ENCODE measurements at regions not wholly inside any gene's neighbourhood (a gene's known extent, or its start where the extent isn't known, plus 50 kb on each side); places are given as distances from the start of the nearest gene placed in this dataset.
A peak's percentile ranks its signal among the peaks of the same experiment; 100 is the strongest.
"Not testable (repeated sequence)": the region's sequence is repeated elsewhere in the genome, so short reads cannot be mapped to it uniquely, and the experiment has no call there.

GRCh38 chr3:88478460-88478859 lies 328.7 kb downstream of the C3orf38 start:
- Histone ChIP-seq H3K9me3 (ENCODE audit: control insufficient read depth, low read length) (no peaks in the 10 kb centered on the region), H3K4me1 (ENCODE audit: control insufficient read depth, insufficient read depth, low read length) (no peaks in the 10 kb centered on the region), H3K27me3 (ENCODE audit: control insufficient read depth, insufficient read depth, low read length, poor library complexity, severe bottlenecking) (no peaks in the 10 kb centered on the region), H3K9ac (ENCODE audit: extremely low read depth, low read length, poor library complexity, severe bottlenecking) (no peak overlapping the region), H3K27ac (ENCODE audit: low read depth, low read length) (no peak overlapping the region), H3K36me3 (ENCODE audit: control insufficient read depth, insufficient read depth, low read length) (no peaks in the 10 kb centered on the region), H3K4me3 (ENCODE audit: low read length) (no peak overlapping the region)
- 43% methylated on average over 1 of the region's 1 CpG; no CpG with 5 or more reads in 1 of the 2 experiments for WGBS, 2 experiments (ENCODE audit: insufficient coverage in 1 of 2, insufficient read length in 1 of 2)
- H3K9me3 Mint-ChIP-seq = peaks cover 4% of the 10 kb centered on the region
- no peaks in the 10 kb centered on the region for H3K36me3 Mint-ChIP-seq (ENCODE audit: low read depth)
- DNase-seq = no peak
- no peak overlapping the region for H3K4me3 Mint-ChIP-seq
- no peak overlapping the region for H3K27ac Mint-ChIP-seq
- no peak for TF ChIP-seq CTCF (conservative IDR thresholded peaks at IDR 0.05)
- H3K27me3 Mint-ChIP-seq (ENCODE audit: insufficient read depth) = no peaks in the 10 kb centered on the region
- no peaks in the 10 kb centered on the region for H3K4me1 Mint-ChIP-seq

GRCh38 chr3:88480822-88481221 lies 331.1 kb downstream of the C3orf38 start:
- H3K27ac ChIP-seq (ENCODE audit: low read depth, low read length) = no peak overlapping the region
- H3K27me3 ChIP-seq (ENCODE audit: control insufficient read depth, insufficient read depth, low read length, poor library complexity, severe bottlenecking) = no peaks in the 10 kb centered on the region
- H3K36me3 ChIP-seq (ENCODE audit: control insufficient read depth, insufficient read depth, low read length) = no peaks in the 10 kb centered on the region
- H3K4me1 Mint-ChIP-seq = no peaks in the 10 kb centered on the region
- H3K4me3 Mint-ChIP-seq = no peak overlapping the region
- H3K9me3 ChIP-seq (ENCODE audit: control insufficient read depth, low read length) = no peaks in the 10 kb centered on the region
- no peaks in the 10 kb centered on the region for H3K36me3 Mint-ChIP-seq (ENCODE audit: low read depth)
- H3K27ac Mint-ChIP-seq = no peak overlapping the region
- no peak for DNase-seq
- H3K9me3 Mint-ChIP-seq = no peaks in the 10 kb centered on the region
- 79 to 100% methylated on average over 1 to 2 of the region's 3 CpGs for WGBS, 2 experiments (ENCODE audit: insufficient coverage in 1 of 2, insufficient read length in 1 of 2)
- no peak overlapping the region for H3K4me3 ChIP-seq (ENCODE audit: low read length)
- H3K4me1 ChIP-seq (ENCODE audit: control insufficient read depth, insufficient read depth, low read length) = no peaks in the 10 kb centered on the region
- H3K27me3 Mint-ChIP-seq (ENCODE audit: insufficient read depth) = no peaks in the 10 kb centered on the region
- TF ChIP-seq CTCF (conservative IDR thresholded peaks at IDR 0.05) = no peak
- H3K9ac ChIP-seq (ENCODE audit: extremely low read depth, low read length, poor library complexity, severe bottlenecking) = no peak overlapping the region

GRCh38 chr3:88485001-88485400 lies 335.2 kb downstream of the C3orf38 start:
- Histone ChIP-seq H3K4me3 (ENCODE audit: low read length) (no peak overlapping the region), H3K27me3 (ENCODE audit: control insufficient read depth, insufficient read depth, low read length, poor library complexity, severe bottlenecking) (no peaks in the 10 kb centered on the region), H3K9ac (ENCODE audit: extremely low read depth, low read length, poor library complexity, severe bottlenecking) (no peak overlapping the region), H3K9me3 (ENCODE audit: control insufficient read depth, low read length) (no peaks in the 10 kb centered on the region), H3K4me1 (ENCODE audit: control insufficient read depth, insufficient read depth, low read length) (no peaks in the 10 kb centered on the region), H3K27ac (ENCODE audit: low read depth, low read length) (no peak overlapping the region), H3K36me3 (ENCODE audit: control insufficient read depth, insufficient read depth, low read length) (no peaks in the 10 kb centered on the region)
- no peaks in the 10 kb centered on the region for H3K36me3 Mint-ChIP-seq (ENCODE audit: low read depth)
- no peak for DNase-seq
- H3K9me3 Mint-ChIP-seq = no peaks in the 10 kb centered on the region
- H3K4me3 Mint-ChIP-seq = no peak overlapping the region
- no peak for TF ChIP-seq CTCF (conservative IDR thresholded peaks at IDR 0.05)
- H3K4me1 Mint-ChIP-seq = no peaks in the 10 kb centered on the region
- H3K27ac Mint-ChIP-seq = no peak overlapping the region
- no peaks in the 10 kb centered on the region for H3K27me3 Mint-ChIP-seq (ENCODE audit: insufficient read depth)

- not testable (repeated sequence) for H3K36me3 ChIP-seq (ENCODE audit: control insufficient read depth, insufficient read depth, low read length); H3K4me3 ChIP-seq (ENCODE audit: low read length); H3K9ac ChIP-seq (ENCODE audit: extremely low read depth, low read length, poor library complexity, severe bottlenecking); H3K4me1 Mint-ChIP-seq; H3K9me3 ChIP-seq (ENCODE audit: control insufficient read depth, low read length); H3K36me3 Mint-ChIP-seq (ENCODE audit: low read depth); H3K27ac Mint-ChIP-seq; DNase-seq; H3K27me3 ChIP-seq (ENCODE audit: control insufficient read depth, insufficient read depth, low read length, poor library complexity, severe bottlenecking); H3K4me1 ChIP-seq (ENCODE audit: control insufficient read depth, insufficient read depth, low read length); H3K27ac ChIP-seq (ENCODE audit: low read depth, low read length); H3K27me3 Mint-ChIP-seq (ENCODE audit: insufficient read depth)
- 84 to 92% methylated on average over 13 to 15 of the region's 15 CpGs for WGBS, 2 experiments (ENCODE audit: insufficient coverage in 1 of 2, insufficient read length in 1 of 2)
- H3K4me3 Mint-ChIP-seq = peak overlapping the region; percentile 49
- H3K9me3 Mint-ChIP-seq = peaks cover 12% of the 10 kb centered on the region
Observed at GRCh38 chr3:88508818-88509217, 359.1 kb downstream of the C3orf38 start.

All from endodermal cell (in vitro differentiated cells).